NCI-H187 (cell line): ENCODE measurements at regions not wholly inside any gene's neighbourhood (a gene's known extent, or its start where the extent isn't known, plus 50 kb on each side); places are given as distances from the start of the nearest gene placed in this dataset.

Source experiments
- DNase-seq, 2 experiments: peaks; one replicate each; lab custom pipeline; 2025; lab: John Stamatoyannopoulos, UW

DNA sequence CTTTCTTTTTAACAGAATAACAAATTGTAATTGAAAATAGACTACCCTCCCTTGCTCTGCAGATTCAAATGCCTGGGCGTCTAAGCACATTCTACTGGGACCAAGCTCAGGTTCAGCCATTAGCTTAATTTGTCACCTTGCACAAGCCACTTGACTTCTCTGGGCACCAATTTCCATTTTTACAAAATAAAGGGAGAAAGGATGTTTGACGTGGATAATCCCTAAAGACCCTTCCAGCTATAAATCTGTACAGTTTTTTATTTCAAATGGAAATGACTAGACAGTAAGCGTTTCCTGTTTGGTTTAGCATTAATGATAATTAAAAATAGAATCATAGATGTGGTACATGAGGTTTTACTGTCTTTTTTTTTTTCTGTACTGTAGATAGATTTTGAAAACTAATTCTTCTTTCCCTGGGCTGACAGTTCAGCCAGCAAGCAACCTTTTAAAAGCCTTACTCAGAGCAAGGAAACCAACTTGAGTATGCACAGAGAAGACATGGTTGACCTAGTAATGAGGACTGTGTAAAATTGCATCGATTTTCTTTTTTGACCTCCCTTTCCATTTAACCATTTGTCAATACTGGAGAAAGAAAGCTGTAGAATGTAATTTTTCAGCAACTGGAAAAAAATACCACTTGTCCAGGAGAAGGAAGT is 1329.5 kb upstream of the CDH8 start:
- no peak for DNase-seq

DNA sequence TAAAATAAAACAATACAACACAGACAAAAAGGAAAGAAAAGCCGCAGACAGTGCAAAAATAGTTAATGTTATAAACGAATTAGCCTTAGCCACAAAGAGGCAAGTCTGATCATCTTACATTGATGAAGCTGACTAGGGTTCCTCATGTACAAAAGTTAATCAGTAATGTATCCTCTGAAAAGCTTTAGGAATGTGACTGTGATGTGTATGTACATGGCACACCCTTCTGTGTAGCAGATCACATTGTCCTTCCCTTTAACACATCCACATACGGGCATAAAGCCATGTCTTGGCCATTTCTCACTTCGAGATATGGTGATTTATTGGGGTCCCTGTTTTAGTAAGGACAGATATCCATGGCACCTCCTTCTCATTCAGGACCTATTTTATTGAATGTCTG is 1327.5 kb upstream of the CDH8 start:
- DNase-seq, result no peak

DNA sequence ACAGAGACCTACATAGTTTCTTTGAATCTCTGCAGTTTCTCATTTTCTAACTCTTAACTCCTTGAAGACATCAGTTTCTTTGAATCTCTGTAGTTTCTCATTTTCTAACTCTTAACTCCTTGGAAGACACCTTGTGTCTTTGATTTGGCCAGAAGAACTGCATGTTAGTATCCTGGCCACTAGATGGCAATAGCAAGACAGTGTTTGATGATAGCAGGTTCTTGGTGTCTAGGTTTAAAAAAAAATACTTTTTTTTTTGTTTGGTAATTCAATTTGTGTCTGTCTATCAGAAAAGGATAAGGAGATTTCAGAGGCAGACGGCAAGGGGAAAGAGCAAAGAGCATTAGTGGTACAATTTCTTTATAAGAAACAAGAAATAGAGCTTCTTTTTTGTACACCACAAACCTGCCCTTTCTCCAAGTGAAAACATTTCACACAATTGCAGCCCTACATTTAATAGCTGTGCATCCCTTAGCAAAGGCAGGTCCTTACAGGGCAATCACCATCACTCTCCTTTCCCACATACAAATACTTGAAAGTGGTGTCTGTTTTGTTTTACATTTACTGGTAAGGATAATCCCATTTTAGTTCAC is 1324.9 kb upstream of the CDH8 start:
- DNase-seq, result peak in 1 of 2 experiments; percentile 10

DNA sequence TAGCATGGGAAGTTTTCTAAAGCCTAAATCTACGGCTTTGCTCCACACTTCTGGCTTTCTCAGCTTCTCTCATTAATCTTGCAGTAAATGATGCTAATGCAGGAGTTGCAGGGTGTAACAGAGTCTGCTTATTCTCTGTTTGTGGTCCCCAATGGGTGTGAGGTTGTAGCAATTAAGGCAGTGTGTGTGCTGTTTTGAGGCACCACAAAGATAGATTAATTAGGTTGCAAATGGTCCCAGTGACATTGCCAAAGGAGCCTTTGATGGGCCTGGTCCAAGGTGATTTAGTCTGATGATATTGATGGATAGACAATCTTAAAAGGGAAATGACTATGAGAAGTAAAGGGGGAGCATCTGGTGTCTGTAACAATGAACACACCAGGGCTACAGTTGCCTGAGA is 1313.7 kb upstream of the CDH8 start:
- no peak for DNase-seq

DNA sequence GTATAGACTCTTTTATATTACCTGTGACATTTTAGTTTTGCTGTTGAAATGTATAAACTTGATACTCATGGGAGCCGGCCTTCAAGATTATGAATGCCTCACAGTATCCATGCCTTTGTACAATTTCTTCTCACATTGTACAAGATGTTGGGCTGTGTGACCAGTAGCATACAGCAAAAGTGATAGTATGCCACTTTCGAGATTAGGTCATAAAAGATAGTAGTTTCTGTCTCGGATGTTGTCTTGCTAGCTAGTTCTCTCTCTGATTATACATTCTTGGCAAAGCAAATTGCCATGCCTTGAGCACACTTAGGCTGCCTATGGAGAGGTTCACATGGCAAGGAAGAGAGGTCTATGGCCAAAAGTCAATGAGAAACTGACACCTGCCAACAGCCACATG is 1309.8 kb upstream of the CDH8 start:
- no peak for DNase-seq

DNA sequence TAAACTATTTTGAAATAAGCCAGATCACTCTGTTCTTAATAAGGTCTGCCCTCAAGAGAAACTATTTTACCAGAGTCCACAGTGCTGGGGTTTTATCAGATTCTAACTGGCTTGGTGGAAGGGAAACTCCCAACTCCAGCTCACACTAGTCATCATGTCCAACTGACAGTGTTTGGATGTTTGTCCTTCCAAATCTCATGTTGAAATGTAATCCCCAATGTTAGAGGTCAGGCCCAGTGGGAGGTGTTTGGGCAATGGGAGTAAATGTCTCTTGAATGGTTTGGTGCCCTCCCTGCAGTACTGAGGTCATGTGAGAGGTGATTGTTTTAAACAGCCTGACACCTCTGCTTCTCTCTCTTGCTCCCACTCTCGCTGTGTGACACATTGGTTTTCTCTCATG is 1301.0 kb upstream of the CDH8 start:
- no peak for DNase-seq

DNA sequence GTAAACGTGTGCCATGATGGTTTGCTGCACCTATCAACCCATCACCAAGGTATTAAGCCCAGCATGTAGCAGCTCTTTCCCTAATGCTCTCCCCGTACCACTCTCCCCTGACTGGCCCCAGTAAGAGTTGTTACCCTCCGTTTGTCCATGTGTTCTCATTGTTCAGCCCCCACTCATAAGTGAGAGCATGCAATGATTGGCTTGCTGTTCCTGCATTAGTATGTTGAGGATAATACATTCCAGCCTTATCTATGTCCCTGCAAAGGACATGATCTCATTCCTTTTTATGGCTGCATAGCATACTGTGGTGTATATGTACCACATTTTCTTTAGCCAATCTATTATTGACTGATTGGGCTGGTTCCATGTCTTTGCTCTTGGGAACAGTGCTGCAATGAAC is 1294.9 kb upstream of the CDH8 start:
- DNase-seq, result no peak

DNA sequence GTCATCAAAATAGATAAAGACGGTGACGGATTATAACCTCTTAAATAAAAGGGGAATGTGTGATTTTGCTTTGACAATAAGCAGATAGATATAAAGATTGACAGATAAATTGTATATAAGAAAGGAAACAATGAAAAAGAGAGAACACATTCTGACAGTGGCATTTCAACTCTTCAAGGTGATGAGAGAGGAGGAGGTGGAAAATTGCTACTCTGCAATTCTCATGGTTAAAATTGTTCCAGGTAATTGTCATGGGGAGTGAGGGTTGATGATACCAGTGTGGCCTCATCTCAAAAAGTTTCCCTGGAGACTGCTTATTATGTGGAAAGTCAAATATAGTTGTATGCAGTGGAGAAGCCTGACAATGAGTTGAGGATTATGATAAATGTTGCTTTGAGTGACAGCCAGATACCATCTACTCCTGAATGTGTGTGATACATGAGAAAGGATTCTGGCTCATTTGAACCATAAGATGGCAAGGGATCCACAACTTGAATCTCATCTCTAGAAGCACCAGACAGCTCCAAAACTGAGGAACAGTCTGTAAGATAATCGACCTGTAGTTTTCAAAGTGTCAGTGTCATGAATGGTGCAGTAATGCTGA is 1290.6 kb upstream of the CDH8 start:
- no peak for DNase-seq

DNA sequence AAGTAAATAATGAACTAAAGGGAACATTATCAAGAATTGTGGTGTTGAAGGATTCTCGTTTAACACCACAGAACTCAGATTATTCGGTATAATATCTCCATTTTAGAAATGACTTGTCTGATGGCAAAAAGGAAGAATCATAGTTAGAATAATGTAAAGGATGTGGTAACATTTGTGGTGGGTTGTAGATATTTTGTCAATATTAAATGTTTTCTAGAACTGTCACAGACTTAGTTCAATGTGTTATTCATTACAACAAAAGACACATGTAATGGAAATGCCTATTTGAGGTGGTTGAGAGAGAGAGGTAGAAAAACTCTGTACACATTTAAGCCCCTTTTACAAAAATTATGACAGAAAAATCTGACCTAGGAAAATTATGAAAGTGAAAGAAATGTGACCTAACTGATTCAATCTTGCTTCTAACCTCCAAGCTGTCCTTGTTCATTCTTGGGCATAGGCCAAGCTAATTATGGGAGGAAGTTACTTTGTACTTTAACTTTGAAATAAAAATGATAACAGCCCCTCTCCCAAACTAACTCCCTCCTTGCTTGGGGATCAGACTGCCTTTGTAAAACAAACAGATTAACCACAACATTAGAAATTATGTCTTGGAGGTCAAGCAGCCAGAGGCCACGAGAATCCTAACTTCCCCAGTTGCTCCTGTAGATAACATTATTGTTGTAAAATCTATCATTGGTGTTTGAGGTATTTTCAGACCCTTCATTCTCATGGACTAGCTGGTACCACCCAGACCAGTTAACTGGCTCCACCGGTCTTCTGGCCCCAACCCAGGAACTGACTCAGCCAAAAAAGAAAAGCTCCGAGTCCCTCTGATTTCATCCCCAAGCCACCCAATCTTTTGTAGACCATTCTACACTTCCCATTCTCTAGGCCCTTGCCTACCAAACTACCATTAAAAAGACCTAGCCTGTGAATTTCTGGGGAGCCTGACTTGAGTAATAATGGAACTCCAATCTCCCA is 1287.8 kb upstream of the CDH8 start:
- no peak for DNase-seq

DNA sequence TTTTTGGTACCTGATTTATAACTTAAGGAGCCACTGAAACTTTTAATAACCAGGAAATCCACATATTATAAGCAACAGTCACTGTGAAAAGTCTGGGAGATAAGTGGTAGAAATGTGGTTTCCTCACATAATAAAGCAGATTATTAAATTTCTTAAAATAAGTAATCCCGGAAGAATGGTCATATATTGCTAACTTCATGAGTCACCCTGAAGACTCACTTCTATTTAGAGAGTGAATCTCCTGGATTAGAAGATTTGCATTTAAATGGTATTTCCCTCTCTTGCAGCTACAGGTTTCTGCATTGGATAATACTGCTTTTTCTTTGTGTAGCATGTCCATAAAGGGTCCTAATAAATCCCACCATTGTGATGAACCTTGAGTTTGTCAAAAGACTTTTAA is 1286.8 kb upstream of the CDH8 start:
- DNase-seq, result no peak

DNA sequence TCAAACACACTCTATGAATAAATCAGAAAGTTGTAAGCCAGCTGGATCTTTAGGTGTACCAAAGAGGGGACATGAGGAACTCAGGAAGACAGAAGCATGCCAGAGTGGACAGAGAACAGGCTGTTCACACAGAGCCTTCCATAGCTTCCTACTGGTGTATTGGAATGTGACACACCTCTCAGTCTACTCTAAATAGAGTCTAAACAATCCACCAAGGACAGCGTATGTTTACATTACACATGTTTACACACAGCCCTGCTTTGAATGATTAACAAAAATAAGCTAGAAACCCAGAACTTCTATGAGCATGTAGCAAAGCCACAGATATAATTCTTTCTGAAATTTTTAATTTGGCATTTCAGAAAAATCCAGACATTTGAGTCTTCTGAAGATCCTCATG is 1279.0 kb upstream of the CDH8 start:
- DNase-seq, result no peak

DNA sequence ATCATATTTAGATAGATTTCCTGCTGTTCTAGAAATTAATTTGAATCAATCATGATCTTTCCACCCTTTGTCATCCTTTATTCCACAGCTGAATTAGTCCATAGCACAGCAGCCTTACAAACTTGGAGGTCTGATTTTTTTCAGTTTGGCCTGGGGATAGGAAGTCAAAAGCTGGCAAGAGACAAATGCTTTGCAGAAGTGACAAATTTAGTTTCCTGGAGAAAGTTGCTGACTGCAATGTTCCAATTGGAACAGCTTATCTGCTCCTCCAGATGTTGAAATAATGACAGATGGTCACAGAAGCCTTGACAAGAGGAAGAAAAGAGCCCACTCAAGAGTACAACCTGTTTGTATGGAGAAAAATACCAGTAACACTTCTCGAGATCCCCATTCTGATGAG is 1276.1 kb upstream of the CDH8 start:
- DNase-seq, result no peak

DNA sequence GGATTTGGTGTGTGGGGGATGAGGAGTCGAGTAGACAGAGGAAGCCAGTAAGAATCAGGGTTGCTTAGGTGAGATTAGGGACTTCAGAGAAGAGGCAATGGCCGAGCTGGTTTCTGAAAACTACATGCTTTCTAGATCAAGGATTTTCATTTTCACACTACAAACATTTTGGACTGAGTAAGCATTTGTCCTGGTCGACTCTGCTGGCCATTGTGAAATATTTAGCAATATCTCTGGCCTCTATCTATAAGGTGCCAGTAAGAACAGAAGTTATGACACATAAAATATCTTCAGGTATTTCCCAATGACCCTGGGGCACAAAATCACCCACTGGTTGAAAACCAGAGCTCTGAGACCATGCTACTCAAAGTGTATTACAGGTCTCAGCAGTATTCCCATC is 1275.1 kb upstream of the CDH8 start:
- DNase-seq, result no peak

DNA sequence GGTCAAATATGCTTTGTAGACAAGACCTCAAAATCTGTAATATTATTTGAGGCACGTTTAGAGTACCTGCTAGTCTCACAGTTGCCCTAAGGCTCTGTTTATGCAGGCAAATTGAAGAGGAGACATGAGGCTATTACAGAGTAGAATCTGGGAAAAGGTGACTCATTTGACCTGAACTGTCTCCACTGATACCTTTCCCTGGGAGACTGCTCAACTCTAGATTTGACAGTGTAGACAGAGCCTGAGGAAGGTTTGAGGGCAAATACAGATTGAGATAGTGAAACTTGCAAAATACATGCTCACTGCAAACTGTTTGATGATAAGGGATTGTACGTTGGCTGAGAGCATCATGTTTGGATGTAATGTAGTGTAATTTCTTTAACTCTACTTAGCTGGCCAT is 1266.6 kb upstream of the CDH8 start:
- no peak for DNase-seq

DNA sequence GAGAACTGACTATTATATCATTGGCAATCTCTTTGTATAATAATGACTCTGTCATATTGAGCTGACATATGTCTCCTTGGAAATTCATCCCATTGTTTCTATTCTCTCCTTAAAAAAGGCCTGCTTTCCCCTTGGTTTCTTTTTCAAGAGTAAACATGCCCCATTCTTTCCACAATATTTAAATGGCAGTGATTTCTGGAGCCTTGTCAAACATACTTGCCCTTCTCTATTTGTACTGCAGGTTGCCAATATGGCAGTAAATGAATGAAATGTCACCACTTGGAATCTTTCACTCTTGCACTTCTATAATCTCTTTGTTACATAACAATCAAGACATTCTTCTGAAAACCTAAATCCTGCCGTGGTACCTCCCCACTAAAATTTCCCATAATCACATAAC is 1265.1 kb upstream of the CDH8 start:
- DNase-seq, result no peak

DNA sequence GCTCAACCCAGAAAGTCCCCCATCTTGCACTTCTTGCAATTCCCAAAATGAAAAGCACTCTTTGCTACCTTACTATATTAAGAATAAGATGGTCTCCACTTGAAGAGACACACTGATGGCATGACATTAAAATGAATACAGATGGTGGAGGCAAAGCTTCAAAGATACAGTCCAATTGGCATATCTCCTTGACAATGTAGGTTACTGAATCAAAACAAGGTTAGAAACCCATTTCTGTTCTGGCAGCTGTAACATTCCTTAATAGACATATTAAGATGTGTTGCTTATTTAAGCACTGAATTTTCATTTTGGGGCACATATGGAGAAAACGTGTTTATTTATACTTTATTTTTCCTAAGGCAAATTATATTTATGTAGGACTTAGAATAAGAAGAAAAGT is 1262.8 kb upstream of the CDH8 start:
- DNase-seq, result no peak

DNA sequence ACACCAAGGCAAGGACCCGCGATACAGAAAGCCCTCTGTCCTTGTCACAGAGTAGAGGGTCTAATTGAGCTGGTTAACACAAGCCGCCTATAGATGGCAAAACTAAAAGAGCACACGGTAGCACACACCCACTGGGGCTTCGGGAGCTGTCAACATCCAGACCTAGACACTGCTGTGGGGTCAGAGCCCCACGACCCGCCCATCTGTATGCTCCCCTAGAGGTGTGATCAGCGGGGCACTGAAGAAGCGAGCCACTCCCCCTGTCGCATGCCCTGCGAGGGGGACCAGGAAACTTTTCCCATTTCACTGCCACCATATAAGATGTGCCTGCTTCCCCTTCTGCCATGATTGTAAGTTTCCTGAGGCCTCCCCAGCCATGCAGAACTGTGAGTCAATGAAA is 1255.8 kb upstream of the CDH8 start:
- DNase-seq, result no peak

DNA sequence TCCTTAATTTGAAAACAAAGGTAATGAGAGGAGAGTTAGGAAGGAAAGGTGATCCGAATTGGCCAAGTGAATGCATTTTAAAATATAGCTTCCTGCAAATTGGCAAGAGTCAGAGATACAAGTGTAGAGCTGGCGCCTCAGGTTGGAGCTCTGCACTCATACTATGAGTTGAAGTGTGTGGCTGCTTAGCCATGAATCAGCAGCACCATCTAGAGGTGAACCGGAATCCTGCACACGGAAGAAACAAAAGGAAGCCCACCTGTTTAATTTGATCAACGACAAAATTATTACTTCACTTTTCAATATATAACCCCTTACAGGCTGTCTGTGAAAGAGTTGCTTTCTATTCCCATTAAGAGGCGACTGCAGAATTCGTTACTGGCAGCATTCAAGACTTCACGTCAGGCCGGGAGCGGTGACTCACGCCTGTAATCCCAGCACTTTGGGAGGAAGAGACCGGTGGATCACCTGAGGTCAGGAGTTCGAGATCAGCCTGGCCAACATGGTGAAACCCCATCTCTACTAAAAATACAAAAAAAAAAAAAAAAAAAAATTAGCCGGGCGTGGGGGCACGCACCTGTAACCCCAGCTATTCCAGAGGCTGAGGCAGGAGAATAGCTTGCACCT is 1253.7 kb upstream of the CDH8 start:
- no peak for DNase-seq

DNA sequence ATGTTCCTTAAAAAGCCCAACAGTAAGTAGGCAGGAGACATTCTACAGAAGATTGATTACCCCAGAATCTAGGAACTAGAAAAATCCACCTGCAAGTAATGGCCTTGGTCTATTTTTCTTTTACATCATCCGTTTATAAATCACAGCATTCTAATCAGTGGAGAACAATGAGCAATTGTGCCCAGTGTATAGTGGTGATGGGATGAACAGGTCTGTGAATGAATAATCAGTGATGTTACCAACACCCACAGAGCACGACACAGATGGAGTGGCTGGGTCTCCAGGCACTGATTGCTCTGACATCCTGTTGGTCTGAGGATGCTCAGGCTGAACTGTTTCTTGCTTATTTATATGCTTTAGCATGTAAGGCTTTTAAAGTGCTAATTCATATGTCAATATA is 1251.2 kb upstream of the CDH8 start:
- DNase-seq, result no peak

DNA sequence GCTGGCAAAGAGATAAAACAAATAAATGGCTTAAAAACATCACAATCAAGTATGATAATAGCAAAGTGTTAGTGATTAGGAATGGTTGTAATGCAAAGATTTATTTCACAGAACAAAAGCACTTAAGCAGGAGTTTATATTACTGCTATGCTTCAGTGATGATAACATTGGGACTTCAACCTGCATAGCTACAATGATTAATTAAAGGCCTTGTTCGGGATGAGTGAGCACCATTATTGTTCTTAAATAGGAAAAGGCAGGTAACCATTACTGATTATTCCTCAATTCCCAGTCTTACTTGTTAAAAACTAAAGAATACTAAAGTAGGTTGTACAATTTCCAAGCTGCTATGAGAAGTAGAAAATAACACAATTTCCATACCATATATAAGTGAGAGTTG is 1247.5 kb upstream of the CDH8 start:
- DNase-seq, result no peak

DNA sequence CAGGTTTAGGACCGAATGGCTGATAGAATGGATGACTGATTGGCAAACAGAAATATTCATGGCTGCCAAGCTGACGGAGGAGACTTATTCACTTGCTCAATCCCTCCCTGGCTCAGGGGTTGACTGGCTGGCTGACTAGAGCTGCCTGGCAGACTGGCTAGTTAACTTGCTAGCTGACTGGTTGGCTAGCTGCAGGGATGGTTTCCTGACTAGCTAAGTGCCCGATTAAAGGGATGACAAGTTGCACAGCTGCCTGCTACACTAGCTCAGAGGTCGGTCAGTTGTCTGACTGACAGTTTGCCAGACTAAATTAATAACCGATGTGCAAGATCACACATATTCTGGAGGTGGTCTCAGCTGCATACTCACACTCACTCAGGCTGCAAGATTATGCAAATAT is 1208.4 kb upstream of the CDH8 start:
- no peak for DNase-seq

DNA sequence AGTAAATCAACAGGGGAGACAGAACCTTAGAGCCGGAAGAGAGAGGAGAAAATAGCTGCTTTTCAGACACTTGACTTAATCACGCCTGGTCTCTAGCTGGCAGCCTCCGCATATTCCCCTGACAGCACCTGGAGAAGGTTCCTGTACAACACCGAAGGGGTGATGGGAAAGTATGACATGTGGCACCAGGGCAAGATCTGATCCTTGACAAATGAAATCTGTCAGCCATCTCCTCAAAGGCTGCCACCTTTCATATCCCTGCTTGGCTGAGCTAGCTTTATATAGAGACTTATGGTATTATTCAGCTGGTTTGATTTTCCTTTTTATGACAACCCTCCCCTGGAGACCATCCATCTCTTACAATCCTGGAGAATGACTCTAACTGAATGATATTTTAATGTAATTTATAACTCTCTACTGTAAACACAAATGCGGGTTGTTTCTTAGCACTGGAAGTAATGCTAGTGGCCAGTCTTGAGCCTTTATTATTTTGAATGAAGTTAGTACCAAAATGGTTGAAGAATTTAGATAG is 1205.3 kb upstream of the CDH8 start:
- DNase-seq, result no peak
